Ishikawa (cell line): ENCODE measurements at regions not wholly inside any gene's neighbourhood (a gene's known extent, or its start where the extent isn't known, plus 50 kb on each side); places are given as distances from the start of the nearest gene placed in this dataset.

ENCODE experiments used
- CEBPB ChIP-seq: IDR thresholded peaks from 2 replicates; pipeline ENCODE4 v1.6.1; 2012
- CREB1 ChIP-seq: IDR thresholded peaks from 2 replicates; pipeline ENCODE4 v1.6.1; 2012; ENCODE audit warnings: low read depth
- EGR1 ChIP-seq: IDR thresholded peaks from 2 replicates; pipeline ENCODE4 v1.6.1; 2012
- EP300 ChIP-seq: IDR thresholded peaks from 2 replicates; pipeline ENCODE4 v1.6.1; 2012; ENCODE audit warnings: borderline replicate concordance
- FOXM1 ChIP-seq: IDR thresholded peaks from 2 replicates; pipeline ENCODE4 v1.6.1; 2012; ENCODE audit warnings: low read depth, borderline replicate concordance
- NFIC ChIP-seq: IDR thresholded peaks from 2 replicates; pipeline ENCODE4 v1.6.1; 2012
- RAD21 ChIP-seq: IDR thresholded peaks from 2 replicates; pipeline ENCODE4 v1.6.1; 2012; ENCODE audit warnings: low read depth
- TAF1 ChIP-seq: IDR thresholded peaks from 2 replicates; pipeline ENCODE4 v1.6.1; 2012; ENCODE audit warnings: low read depth, mild to moderate bottlenecking
- TCF12 ChIP-seq: IDR thresholded peaks from 2 replicates; pipeline ENCODE4 v1.6.1; 2012; ENCODE audit warnings: low read depth
- TEAD4 ChIP-seq: IDR thresholded peaks from 2 replicates; pipeline ENCODE4 v1.6.1; 2012
- YY1 ChIP-seq: IDR thresholded peaks from 2 replicates; pipeline ENCODE4 v1.6.1; 2012; ENCODE audit warnings: low read depth
- ZBTB7A ChIP-seq: IDR thresholded peaks from 2 replicates; pipeline ENCODE4 v1.6.1; 2012; ENCODE audit warnings: low read depth
- TF ChIP-seq, protein P1 (sequence below): IDR thresholded peaks from 2 replicates; pipeline ENCODE4 v1.6.1; 2012
- TF ChIP-seq, protein P2 (sequence below): IDR thresholded peaks from 2 replicates; pipeline ENCODE4 v1.6.1; 2012
- TF ChIP-seq, protein P3 (sequence below): IDR thresholded peaks from 2 replicates; pipeline ENCODE4 v1.6.1; 2012; ENCODE audit warnings: low read depth, mild to moderate bottlenecking

DNA sequence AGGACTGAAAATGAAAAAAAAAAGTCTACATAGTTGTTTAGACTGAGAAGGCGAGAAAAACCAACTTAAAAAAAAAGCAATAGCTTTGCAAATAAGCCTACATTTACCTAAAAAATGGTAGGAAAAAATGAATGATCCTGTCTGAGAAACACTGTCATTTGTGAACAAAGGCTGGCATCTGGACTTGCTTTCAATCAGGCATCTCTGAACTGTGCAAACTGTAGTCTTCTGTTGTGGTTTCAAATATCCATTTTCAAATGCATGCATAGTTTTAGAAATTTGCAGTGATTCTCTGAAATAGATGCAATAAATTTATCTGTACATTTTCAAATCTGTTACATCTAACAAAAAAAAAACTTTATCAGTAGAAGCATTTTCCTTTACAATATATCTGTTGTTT, 106.1 kb upstream of the LUZP2 start:
- TF ChIP-seq, protein P1, sequence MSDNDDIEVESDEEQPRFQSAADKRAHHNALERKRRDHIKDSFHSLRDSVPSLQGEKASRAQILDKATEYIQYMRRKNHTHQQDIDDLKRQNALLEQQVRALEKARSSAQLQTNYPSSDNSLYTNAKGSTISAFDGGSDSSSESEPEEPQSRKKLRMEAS = no peak
- no peak for TF ChIP-seq CREB1
- TF ChIP-seq NFIC = no peak
- TF ChIP-seq, protein P2, sequence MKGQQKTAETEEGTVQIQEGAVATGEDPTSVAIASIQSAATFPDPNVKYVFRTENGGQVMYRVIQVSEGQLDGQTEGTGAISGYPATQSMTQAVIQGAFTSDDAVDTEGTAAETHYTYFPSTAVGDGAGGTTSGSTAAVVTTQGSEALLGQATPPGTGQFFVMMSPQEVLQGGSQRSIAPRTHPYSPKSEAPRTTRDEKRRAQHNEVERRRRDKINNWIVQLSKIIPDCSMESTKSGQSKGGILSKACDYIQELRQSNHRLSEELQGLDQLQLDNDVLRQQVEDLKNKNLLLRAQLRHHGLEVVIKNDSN = no peak
- TF ChIP-seq, protein P3, sequence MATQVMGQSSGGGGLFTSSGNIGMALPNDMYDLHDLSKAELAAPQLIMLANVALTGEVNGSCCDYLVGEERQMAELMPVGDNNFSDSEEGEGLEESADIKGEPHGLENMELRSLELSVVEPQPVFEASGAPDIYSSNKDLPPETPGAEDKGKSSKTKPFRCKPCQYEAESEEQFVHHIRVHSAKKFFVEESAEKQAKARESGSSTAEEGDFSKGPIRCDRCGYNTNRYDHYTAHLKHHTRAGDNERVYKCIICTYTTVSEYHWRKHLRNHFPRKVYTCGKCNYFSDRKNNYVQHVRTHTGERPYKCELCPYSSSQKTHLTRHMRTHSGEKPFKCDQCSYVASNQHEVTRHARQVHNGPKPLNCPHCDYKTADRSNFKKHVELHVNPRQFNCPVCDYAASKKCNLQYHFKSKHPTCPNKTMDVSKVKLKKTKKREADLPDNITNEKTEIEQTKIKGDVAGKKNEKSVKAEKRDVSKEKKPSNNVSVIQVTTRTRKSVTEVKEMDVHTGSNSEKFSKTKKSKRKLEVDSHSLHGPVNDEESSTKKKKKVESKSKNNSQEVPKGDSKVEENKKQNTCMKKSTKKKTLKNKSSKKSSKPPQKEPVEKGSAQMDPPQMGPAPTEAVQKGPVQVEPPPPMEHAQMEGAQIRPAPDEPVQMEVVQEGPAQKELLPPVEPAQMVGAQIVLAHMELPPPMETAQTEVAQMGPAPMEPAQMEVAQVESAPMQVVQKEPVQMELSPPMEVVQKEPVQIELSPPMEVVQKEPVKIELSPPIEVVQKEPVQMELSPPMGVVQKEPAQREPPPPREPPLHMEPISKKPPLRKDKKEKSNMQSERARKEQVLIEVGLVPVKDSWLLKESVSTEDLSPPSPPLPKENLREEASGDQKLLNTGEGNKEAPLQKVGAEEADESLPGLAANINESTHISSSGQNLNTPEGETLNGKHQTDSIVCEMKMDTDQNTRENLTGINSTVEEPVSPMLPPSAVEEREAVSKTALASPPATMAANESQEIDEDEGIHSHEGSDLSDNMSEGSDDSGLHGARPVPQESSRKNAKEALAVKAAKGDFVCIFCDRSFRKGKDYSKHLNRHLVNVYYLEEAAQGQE = no peak
- no peak for TF ChIP-seq EGR1
- TF ChIP-seq RAD21 = no peak

DNA sequence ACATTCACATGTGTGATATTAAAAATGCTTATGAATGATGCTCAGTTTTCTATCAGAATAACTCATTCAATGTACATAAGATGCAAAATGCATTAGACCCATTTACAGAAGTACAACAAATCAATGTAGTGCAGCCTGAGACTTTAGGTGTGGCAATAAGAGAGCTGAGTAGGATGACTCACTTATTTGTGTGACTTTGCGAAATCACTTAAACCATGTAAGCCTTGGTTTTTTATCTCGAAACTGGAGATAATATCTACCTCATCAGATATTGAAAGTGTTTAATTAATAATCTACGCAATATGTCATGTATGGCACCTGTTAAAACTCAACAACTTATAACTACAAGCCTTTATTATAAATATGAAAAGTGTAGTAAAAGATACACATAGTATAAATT, 105.7 kb upstream of the LUZP2 start:
- TF ChIP-seq ZBTB7A = no peak
- no peak for TF ChIP-seq EGR1
- TF ChIP-seq RAD21 = no peak
- no peak for TF ChIP-seq NFIC
- TF ChIP-seq, protein P3 = no peak
- TF ChIP-seq, protein P2 = no peak
- TF ChIP-seq, protein P1 = no peak
- no peak for TF ChIP-seq TAF1
- no peak for TF ChIP-seq FOXM1
- TF ChIP-seq CREB1 = no peak
- TF ChIP-seq YY1 = no peak
- TF ChIP-seq TEAD4 = no peak
- no peak for TF ChIP-seq EP300
- no peak for TF ChIP-seq CEBPB
- TF ChIP-seq TCF12 = no peak

DNA sequence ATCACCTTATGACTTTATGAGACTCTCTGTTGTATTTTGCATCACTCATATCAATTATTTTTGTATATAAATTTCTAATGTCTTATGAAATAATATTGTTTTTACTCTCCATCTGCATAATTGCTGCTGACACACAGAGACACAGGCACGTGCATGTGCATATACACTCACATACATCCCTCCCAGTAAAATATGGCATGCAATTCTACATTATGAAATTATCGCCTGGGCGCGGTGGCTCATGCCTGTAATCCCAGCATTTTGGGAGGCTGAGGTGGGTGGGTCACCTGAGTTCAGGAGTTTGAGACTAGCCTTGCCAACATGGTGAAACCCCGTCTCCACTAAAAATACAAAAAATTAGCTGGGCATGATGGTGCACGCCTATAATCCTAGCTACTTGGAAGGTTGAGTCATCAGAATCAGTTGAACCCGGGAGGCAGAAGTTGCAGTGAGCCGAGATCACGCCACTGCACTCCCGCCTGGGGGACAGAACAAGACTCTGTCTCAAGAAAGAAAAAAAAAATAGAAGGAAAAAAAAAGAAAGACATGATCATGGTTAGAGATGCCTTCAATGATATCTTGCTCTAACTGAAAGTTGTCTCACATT, 96.7 kb upstream of the LUZP2 start:
- TF ChIP-seq EP300 = no peak
- TF ChIP-seq, protein P2 = no peak
- TF ChIP-seq FOXM1 = no peak
- TF ChIP-seq, protein P3 = no peak
- no peak for TF ChIP-seq TAF1
- no peak for TF ChIP-seq EGR1
- no peak for TF ChIP-seq NFIC
- TF ChIP-seq YY1 = no peak
- no peak for TF ChIP-seq CEBPB

DNA sequence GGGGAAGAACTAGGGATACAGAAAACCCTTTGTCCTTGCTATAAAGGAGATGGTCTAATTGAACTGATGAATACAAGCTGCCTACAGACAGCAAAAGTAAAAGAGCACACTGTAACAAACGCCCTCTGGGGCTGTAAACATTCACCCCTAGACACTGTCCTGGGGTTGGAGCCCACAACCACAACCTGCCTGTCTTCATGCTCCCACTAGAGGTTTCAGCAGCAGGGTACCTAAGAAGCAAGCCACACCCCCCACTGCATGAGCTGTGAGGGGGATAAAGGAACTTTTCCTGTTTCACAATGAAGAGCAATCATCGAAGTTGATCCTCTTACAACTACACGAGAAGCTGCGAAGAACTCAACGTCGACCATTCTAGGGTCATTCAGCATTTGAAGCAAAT, 90.5 kb upstream of the LUZP2 start:
- TF ChIP-seq, protein P1 = no peak
- TF ChIP-seq RAD21 (no peak), NFIC (no peak), TAF1 (no peak), CEBPB (no peak), FOXM1 (no peak), EGR1 (no peak), EP300 (no peak), TCF12 (no peak)
- TF ChIP-seq, protein P2 = no peak
